Esophagus mucosa (tissue), 1 donor: ENCODE measurements at regions not wholly inside any gene's neighbourhood (a gene's known extent, or its start where the extent isn't known, plus 50 kb on each side); places are given as distances from the start of the nearest gene placed in this dataset.
"Not testable (repeated sequence)": the region's sequence is repeated elsewhere in the genome, so short reads cannot be mapped to it uniquely, and the experiment has no call there.

ENCODE experiments used
- ATAC-seq: fragments of 200-7000 bp; cut with Tn5 transposase; one replicate; pipeline ENCODE4 v1.9.1; 2020
- donor health status: DM: yes; HTN: yes; CAD: no.

DNA sequence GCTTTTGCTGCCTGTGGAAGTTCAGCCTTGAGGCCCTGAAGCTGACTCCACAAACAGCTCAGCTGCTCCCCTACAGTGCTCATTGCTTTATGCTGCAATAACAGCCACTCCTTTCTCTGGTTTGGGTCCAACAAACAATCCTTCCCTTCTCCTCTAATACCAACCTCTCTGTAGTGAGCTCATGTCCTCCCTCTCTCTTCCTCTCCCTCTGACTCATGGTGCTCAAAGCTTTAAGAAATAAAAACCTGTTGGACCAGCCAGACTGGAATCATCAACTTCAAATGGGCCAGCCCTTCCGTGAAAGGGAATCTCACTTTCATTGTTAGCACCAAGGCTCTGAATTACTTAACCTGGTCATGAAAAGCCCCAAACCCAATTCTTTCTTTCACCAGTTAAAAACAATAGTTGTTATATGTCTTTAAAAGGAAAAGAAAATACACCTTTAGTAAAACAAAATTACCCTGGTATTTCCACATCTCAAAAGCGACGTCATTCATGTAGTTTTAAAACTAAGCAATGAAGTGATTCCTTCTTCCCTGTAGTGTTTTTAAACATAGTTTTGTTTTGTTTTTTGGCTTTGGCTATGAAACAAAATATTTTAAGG is 126.4 kb downstream of the DUSP6 start:
- peak; percentile 99 for ATAC-seq

DNA sequence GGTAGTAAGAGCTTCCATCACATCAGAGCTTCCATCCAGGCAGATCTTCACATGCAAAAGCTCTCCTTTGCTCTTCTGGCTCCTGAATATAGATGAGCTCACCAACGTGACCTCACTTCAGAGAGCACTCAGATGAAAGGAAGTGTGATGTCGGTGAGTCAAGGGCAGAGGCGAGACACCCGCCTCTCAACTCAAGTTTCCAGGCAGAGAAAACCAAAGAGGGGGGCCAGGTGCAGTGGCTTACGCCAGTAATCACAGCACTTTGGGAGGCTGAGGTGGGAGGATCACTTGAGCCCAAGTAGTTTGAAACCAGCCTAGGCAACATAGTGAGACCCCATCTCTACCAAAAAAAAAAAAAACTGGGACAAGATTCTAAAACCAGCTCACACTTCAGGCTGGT is 126.9 kb downstream of the DUSP6 start:
- ATAC-seq: peak; percentile 91

DNA sequence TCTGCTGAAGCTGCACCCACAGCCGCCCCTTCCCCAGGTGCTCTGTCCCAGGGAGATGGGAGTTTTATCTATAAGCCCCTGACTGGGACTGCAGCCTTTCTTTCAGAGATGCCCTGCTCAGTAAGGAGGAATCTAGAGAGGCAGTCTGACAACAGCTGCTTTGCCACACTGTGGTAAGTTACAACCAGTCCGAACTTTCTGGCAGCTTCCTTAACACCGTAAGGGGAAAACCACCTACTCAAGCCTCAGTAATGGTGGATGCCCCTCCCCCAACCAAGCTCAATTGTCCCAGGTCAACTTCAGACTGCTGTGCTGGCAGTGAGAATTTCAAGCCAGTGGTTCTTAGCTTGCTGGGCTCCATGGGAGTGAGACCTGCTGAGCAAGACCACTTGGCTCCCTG is 129.7 kb downstream of the DUSP6 start:
- ATAC-seq: not testable (repeated sequence)

DNA sequence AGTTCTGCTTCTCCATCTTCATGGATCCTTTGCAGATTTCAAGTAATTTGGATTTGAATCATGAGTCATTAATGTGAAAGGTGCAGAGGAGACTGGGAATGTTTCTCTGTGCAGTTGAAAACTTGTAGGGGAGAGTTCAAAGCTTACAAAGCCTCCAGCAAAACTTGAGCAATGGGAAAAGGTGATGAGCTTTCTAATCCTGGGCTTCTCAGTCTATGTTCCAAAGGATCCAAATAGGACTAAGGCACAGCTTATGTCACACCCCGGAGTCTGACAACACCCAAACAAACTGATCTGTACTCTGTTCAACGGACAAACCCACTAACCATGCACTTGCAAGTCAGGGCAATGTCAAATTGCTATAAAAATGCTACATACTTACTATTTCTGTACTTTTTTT is 134.8 kb downstream of the DUSP6 start:
- ATAC-seq: peak; percentile 95

DNA sequence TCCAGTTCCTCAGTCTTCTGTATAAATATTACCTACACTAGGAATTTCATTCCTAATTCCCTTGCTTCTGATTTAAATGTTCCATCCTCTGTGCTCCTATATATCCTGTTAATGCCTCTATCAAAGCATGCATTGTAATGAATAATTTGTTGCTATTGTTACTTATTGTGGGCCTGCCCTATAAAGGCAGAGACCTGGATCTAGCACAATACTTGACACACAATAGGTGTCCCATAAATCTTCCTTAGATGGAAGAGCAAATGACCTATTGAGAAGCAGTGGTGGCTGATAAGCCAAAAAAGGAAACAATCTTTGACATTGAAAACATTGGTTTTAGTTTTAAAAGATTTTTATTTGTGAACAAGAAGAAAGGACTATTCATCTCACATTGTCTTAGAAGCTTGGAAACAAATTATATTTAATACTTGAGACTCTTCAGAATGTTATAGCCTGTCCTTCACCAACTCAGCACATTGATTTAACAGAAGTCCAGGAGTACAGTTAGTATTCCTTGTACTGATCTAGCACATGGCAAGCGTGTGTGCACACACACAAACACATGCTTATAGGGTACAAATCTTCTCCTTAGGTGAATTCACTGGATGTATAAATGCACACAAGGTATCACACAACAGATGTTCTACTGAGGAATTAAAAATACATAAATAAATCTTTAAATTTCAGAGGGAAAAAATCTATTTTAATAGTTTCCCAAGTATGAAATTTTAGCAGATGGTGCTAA is 135.9 kb downstream of the DUSP6 start:
- ATAC-seq: no peak

DNA sequence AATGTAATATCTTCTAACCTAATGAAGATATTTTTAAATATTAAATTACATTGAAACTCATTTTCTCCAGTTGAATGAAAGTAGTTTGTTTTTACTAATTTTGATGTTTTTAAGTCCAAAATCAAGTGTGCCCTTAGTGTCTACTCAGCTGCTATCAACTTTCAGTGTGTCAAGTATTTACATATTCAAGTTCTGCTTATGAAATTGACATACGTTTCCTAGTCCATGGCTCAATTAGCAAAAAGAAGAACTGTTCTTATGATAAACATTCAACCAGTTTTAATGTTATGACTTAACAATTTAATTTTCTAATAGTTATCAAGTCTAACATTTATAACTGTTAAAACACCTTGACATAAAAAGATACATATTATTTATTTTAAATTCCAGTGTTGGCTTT is 137.1 kb downstream of the DUSP6 start:
- ATAC-seq: no peak

DNA sequence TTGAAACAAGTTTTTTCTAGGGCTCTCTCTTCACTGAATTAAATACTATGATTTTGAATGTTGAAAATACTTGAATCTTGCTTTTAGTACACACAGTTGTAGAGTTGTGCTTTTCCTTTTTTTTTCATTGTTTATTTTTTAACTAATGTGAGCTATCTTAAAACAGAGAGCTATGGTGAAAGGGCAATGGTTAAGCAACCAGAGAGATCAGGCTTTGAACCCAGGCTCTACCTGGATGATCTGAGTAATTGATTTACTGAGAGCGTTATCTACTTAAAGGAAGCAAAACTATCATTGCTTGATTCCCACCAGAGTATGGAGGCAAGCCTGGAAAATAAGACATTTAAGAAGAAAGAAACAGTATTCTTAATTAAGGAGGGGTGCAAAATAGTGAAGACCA is 138.6 kb downstream of the DUSP6 start:
- ATAC-seq: no peak

DNA sequence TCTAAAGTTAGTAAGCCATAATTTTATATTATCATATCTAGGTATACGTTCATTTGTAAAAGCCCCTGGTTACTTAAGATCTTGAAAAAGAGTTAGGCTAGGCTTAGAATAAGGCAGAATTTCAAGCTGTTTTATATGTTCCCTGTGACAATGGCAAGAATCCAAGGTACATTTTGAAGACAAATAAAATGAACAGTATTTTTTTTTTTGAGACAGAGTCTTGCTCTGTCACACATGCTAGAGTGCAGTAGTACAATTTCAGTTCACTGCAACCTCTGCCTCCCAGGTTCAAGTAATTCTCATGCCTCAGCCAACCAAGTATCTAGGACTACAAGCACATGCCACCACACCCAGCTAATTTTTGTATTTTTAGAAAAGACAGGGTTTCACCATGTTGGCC is 139.2 kb downstream of the DUSP6 start:
- ATAC-seq: no peak

DNA sequence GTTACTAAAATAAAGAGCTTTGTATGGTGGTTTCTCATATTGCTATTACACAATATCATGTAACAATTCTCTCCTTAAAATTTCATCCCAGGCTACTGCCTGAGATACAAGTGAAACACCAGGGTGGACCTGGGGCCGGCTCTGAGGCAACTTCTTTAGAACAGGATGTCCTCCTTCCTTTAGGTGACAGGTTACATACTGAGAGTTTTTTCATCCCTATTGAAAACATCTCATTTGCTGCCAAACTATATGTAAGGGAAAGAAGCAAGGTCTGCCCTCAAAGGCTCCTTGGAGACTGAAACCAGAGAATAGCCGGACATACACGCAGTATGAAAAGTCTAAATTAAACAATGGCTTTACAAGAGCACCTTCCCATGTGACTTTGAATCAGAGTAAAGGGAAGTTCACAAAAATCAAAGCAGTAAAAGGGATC is 139.9 kb downstream of the DUSP6 start:
- peak; percentile 50 for ATAC-seq

DNA sequence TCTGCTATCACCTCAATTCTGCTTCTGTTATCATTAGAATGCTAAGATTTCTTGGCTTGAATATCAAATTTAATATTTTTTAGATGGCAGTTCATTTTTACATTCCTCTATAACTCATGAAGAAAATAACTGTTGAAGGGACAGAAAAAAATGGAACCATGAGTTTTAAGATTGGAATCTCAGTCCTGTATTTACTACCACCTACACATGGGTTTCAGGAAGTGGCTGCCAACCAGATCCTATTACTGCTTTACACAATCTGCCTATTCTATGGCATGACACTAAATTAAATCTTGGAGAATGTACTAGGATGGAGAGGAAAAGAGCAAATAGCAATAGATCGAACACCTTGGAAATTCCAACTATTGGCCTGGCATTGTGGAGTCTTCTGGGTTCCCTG is 140.8 kb downstream of the DUSP6 start:
- no peak for ATAC-seq

DNA sequence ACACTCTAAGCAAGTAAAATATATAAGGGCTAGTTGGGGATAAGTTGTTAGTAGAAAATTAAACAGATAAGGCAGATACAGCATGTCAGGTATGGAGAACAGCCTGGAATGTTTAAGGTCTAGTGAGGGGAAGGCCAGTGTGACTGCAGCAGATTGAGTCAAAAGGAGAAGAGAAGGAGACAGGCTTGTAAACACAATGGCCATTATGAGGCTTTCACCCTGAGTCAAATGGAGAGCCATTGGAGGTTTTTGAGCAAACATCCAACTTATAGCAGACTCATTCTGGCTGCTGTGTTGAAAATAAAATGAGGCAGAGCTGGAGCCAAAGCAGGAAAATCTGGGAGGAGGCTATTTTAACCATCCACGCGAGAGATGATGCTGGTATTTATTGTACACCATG is 142.0 kb downstream of the DUSP6 start:
- ATAC-seq: no peak

DNA sequence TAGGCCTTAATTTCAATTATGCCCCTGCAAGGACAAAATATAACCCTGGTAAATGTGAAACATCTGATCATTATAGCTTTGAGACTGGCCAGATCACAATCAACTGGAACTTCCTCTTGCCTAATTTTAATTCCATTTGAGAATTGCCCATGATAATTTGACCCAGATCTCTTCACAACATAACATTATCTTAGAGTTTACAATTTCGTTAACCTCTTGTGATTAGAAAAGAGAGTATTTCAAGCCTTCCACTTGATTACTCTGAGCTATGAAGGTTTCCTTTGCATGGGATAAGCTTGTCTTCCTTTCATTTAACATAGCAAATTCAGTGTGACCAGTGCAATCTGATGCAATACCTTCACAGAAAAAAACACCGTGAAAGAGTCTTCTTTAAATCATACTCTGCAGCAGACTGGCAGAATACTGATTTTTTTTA is 143.6 kb downstream of the DUSP6 start:
- ATAC-seq: no peak

DNA sequence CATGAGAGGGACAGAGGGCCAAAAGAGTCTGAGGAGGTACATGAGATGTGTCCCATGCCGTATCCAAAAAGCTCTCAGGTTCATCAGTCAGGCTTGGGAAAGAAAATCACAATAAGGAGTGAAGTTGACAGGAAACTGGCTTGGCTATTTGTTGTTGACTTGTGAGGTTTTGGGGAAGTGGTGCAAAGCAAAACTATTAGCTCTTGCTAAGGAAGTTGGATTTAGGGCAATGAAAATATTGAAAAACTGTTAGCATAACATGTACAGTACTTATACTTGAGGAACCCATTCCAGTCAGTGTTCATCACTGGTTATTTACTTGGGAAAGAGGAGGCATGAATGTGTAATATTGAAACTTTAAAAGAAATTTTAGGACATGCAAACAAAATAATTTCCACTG is 145.9 kb downstream of the DUSP6 start:
- no peak for ATAC-seq

DNA sequence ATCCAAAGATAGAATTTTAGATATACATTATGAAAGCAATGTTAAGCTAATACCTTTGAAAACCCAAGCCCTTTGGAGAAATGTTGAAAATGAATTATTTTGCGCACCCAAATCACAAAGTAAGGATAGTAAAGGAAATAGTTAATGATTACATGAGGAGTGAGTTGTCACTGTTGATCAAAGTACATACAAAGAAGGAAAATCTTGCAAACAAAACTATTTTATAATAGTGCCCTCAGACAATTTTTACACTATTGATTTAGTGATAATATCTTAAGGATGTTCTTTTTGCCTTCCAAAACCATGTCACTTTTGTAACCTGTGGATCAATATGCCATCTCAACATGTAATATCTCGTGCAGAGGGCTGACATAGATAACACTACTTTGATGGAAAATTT is 146.8 kb downstream of the DUSP6 start:
- no peak for ATAC-seq

DNA sequence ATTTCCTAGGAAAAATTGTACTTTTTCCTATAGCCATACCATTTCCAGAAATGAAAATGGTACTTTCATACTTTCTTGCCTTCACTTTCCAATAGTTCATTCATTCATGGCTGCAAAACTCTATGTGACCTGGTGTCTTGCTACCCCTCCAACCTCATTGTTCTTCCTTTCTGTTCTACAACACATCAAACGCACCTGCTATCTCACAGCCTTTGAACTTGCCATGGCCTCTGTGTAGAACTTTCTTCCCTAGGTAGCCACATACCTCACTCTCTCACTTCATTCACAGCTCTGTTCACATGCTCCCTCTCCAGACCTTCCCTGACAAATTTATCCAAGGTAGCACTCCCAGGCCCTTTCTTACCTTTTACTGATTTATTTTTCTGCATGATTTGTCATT is 149.2 kb downstream of the DUSP6 start:
- ATAC-seq: no peak

DNA sequence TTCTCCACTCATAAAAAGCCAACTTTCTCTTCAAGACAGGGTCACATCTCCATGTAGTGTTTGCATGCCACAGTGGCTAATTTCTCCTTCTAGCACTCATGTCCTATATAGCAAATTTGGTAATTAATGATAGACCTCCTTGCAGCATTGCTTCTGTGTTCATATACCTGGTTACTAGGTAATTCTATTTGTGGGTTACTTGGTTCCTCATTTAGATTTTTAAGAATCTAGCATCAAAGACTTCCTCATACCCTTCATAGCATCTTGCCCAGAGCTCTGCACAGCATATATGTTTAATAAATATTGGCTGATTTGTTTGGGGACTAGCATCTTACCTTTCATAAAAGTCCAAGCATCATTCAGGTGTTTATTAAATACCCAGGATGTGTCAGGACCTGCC is 152.1 kb downstream of the DUSP6 start:
- ATAC-seq: no peak

DNA sequence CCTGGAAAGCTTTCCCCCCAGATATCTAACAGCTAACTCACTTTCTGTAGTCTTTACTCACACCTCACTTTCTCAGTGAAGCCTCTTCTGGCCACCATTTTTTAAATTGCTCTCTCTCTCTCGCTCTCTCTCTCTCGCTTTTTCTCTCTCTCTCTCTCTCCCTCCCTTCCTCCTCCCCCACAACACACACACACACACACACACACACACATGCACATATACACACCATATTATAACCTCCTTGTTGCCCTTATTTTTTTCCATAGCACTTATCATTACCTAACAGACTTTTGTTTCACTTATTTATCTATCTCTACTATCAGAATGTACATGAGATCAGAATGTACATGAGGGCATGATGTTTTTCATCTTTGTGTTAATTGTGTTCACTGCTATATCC is 156.8 kb downstream of the DUSP6 start:
- ATAC-seq: no peak

DNA sequence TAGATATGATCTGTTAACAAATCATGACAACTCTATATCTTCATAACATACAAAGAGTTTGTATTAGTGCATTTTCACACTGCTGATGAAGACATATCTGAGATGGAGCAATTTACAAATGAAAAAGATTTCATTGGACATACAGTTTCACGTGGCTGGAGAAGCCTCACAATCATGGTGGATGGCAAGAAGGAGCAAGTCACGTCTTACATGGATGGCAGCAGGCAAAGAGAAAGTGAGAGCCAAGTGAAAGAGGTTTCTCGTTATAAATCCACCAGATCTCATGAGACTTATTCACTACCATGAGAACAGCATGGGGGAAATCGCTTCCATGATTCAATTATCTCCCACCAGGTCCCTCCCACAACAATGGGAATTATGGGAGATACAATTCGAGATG is 157.6 kb downstream of the DUSP6 start:
- no peak for ATAC-seq

DNA sequence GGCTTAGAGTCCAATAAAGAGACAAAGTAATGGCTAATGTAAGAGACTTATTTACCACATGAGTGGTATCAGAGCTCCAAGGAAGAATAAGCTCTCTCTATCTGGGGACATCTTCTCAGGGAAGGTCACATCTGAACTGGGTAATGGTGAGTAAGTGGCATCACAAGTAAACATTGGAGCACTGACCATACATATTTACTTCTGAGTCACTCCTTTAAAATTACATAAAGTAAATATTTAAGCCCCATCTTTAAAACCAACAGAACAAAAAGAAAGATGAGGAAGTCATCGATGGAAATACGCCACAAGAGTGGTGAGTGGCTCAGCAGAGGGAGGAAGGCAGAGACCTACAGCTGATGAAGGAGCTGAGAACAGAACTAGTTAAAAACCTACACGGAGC is 159.9 kb downstream of the DUSP6 start:
- no peak for ATAC-seq

DNA sequence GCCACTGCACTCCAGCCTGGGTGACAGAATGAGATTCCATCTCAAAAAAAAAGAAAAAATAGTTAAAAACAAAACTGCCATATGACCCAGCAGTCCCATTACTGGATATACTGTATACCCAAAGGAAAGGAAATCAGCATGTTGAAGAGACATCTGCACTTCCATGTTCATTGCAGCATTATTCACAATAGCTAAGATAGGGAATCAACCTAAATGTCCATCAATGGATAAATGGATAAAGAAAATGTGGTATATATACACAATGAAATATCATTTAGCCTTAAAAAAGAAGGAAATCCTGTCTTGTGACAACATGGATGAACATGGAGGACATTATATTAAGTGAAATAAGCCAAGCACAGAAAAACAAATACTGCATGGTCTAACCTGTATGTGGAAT is 160.7 kb downstream of the DUSP6 start:
- not testable (repeated sequence) for ATAC-seq

DNA sequence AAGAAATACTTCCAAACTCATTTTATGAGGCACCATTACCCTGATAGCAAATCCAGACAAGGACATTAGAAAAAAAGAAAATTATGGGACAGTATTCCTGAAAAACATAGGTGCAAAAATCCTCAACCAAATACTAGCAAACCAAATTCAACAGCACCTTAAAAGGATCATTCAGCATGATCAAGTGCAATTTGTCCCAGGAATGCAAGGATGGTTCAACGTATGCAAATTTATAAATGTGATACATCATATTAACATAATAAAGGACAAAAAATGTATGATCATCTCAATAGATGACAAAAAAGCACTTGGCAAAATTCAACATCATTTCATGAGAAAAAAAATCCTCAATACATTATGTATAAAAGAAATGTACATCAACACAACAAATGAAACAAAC is 162.9 kb downstream of the DUSP6 start:
- ATAC-seq: no peak

DNA sequence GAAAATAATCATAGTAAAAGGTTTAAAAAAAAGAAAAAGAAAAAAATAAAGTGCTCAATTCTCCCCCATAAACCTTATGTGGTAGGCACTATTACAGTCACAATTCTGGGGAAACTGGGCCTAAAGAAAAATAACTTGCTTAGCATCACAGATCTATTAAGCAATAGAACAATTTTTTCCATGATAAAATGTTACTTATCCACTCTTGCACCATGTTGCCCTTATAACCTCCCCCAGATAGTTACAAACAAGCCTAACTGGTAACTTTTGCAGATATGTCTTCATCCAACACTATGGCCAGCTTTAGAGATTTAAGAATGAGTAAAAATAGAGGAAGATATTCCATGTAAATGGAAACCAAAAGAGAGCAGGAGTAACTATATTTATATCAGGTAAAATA is 164.8 kb downstream of the DUSP6 start:
- ATAC-seq: no peak

DNA sequence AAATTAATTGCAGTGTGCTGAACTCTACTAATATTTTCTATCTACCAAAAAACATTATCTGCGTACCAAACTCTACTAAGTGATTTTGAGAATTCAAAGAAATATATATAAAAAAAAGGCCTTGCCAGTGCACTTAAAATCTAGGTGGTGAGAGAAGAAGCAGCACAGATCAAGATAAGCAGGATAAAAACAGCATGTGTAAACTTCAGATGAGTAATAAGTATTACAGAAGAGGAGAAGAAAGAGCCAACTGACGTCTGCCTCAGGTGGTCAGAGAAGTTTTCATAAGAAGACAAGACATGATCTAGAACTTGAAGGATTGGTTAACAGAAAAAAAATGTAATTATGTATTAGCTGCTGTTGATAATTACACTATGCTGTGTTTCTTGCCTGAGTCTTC is 166.4 kb downstream of the DUSP6 start:
- ATAC-seq: peak; percentile 29

DNA sequence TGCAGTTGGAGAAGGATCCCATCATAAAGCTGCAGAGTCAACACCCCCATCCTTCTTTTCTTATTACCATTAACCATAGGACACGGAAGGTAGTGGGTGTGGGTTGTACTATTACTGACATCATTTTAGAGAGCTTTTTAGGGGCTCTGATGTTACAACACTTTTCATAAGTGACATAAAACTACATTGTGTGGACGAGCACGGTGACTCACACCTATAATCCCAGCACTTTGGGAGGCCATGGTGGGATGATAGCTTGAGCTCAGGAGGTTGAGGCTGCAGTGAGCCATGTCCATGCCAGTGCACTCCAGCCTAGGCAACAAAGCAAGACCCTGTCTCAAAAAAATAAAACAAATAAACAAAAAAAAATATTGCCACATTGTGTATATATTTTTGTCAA is 167.1 kb downstream of the DUSP6 start:
- no peak for ATAC-seq

DNA sequence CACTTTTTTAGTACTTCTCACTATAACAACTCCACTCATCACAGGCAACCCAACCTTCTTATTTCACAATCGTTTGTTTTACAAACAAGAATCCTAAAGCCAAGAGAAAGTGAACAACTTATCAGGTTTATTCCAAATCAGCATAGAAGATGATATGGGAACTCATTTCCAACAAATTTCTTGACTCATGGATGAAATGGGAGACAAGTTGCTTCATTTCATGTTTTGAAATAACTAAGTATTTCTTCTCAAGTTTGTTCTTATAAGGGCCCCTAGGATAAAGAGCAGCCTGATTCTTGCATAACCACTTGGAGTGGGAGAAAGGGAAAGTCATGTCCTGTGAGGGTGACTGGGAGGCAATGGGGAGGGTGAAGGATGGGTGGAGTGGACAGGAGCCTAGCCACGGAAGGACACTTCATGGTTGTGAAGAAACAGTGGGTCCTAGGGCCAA is 168.3 kb downstream of the DUSP6 start:
- ATAC-seq: no peak
